ENCODE measurements at regions not wholly inside any gene's neighbourhood (a gene's known extent, or its start where the extent isn't known, plus 50 kb on each side); places are given as distances from the start of the nearest gene placed in this dataset.

DNA sequence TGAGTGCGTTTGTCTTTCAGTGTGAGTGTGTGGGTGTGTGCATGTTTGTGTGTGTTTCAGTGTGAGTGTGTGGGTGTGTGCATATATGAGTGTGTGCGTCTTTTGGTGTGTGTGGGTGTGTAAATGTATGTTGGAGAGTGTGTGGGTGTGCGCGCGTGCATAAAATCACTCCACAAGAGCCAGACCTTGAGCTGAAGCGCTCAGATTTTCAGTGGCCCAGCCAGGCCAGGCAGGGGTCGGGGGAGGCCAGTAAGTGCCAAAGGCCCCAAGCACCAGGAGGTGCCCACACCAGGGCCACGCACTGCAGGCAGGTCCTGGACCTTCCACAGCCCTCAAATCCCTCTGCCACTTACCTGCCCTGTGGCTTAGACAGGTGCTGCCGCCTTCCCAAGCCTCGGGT lies 184.0 kb downstream of the SOX9 start:
- H3K4me1 Mint-ChIP-seq, result no peaks in the 10 kb centered on the region; the same call in 1 of the 3 replicates

More for the DNA sequence above, 184.0 kb downstream of the SOX9 start:
- no peaks in the 10 kb centered on the region for H3K27me3 ChIP-seq (ENCODE audit: insufficient read depth)
- H3F3A ChIP-seq (replicated peaks; ENCODE audit: low read depth), result no peaks in the 10 kb centered on the region
- no peaks in the 10 kb centered on the region for H3K79me2 ChIP-seq (replicated peaks; ENCODE audit: insufficient read depth)
- H3K9me2 ChIP-seq (ENCODE audit: insufficient read depth), result no peaks in the 10 kb centered on the region
- no peaks in the 10 kb centered on the region for H4K20me1 ChIP-seq (replicated peaks; ENCODE audit: insufficient read depth)
- H3K27me3 Mint-ChIP-seq (ENCODE audit: insufficient read depth, low read depth, poor library complexity), result peaks cover 3% of the 10 kb centered on the region
- H3K4me2 ChIP-seq, result no peak overlapping the region
- H3K27ac ChIP-seq (ENCODE audit: low read depth), result no peak overlapping the region
- no peaks in the 10 kb centered on the region for H3K36me3 Mint-ChIP-seq (ENCODE audit: low read depth)
- H3K4me3 Mint-ChIP-seq, result no peak overlapping the region
- TF ChIP-seq EZH2phosphoT487 (IDR thresholded peaks at IDR 0.05; ENCODE audit: unreplicated experiment), result no peak
- no peak for TF ChIP-seq JUNB (IDR thresholded peaks at IDR 0.05; ENCODE audit: unreplicated experiment)
- no peak for TF ChIP-seq ZNF114 (CRISPR knock-in tag; IDR thresholded peaks at IDR 0.05)
- TF ChIP-seq CTCF (conservative IDR thresholded peaks at IDR 0.05; ENCODE audit: low read depth in 2 of 2), result no peak
- no peak for TF ChIP-seq ZNF462 (CRISPR knock-in tag; IDR thresholded peaks at IDR 0.05)
- no peak for TF ChIP-seq CREB1 (CRISPR knock-in tag; IDR thresholded peaks at IDR 0.05; ENCODE audit: low read depth)
- no peak for TF ChIP-seq ZNF331 (CRISPR knock-in tag; IDR thresholded peaks at IDR 0.05; ENCODE audit: low read depth)
- no peak for TF ChIP-seq STAT1 (IDR thresholded peaks at IDR 0.05; ENCODE audit: unreplicated experiment)
- TF ChIP-seq, protein P1, sequence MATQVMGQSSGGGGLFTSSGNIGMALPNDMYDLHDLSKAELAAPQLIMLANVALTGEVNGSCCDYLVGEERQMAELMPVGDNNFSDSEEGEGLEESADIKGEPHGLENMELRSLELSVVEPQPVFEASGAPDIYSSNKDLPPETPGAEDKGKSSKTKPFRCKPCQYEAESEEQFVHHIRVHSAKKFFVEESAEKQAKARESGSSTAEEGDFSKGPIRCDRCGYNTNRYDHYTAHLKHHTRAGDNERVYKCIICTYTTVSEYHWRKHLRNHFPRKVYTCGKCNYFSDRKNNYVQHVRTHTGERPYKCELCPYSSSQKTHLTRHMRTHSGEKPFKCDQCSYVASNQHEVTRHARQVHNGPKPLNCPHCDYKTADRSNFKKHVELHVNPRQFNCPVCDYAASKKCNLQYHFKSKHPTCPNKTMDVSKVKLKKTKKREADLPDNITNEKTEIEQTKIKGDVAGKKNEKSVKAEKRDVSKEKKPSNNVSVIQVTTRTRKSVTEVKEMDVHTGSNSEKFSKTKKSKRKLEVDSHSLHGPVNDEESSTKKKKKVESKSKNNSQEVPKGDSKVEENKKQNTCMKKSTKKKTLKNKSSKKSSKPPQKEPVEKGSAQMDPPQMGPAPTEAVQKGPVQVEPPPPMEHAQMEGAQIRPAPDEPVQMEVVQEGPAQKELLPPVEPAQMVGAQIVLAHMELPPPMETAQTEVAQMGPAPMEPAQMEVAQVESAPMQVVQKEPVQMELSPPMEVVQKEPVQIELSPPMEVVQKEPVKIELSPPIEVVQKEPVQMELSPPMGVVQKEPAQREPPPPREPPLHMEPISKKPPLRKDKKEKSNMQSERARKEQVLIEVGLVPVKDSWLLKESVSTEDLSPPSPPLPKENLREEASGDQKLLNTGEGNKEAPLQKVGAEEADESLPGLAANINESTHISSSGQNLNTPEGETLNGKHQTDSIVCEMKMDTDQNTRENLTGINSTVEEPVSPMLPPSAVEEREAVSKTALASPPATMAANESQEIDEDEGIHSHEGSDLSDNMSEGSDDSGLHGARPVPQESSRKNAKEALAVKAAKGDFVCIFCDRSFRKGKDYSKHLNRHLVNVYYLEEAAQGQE (IDR thresholded peaks at IDR 0.05; ENCODE audit: unreplicated experiment), result no peak
- TF ChIP-seq POLR2AphosphoS5 (IDR thresholded peaks at IDR 0.05; ENCODE audit: low read depth), result no peak
- H3K27ac Mint-ChIP-seq, result no peak overlapping the region
- no peaks in the 10 kb centered on the region for H3K4me1 ChIP-seq (ENCODE audit: insufficient read depth)
- DNase-seq (ENCODE audit: low spot score), result no peak
- no peaks in the 10 kb centered on the region for H3K36me3 ChIP-seq (ENCODE audit: insufficient read depth)
- H2AFZ ChIP-seq, result no peak overlapping the region
- no peaks in the 10 kb centered on the region for H3K9me3 Mint-ChIP-seq
- ATAC-seq, result no peak
- H3K4me3 ChIP-seq, result no peak overlapping the region

All from GM23338 (cell line).